ENCODE measurements at regions not wholly inside any gene's neighbourhood (a gene's known extent, or its start where the extent isn't known, plus 50 kb on each side); places are given as distances from the start of the nearest gene placed in this dataset.
A peak's percentile ranks its signal among the peaks of the same experiment; 100 is the strongest.

- H3K4me3 ChIP-seq (ENCODE audit: low read depth, low read length), result peak overlapping the region; percentile 17
- peak; percentile 87 for DNase-seq (ENCODE audit: low read depth)
- TF ChIP-seq MAX (IDR thresholded peaks at IDR 0.05; ENCODE audit: low read depth, low read length) (no peak), POLR2A (IDR thresholded peaks at IDR 0.05; ENCODE audit: extremely low read depth, insufficient read length) (no peak), MYC (IDR thresholded peaks at IDR 0.05; ENCODE audit: low read depth, low read length) (no peak), CTCF (IDR thresholded peaks at IDR 0.05; ENCODE audit: low read depth, low read length) (no peak)
These were observed 85.4 kb downstream of the IRF8 start for GRCh38 chr16:85984231-85984880.

GRCh38 chr16:85984947-85985451 lies 86.0 kb downstream of the IRF8 start:
- TF ChIP-seq MYC (IDR thresholded peaks at IDR 0.05; ENCODE audit: low read depth, low read length) (no peak), POLR2A (IDR thresholded peaks at IDR 0.05; ENCODE audit: extremely low read depth, insufficient read length) (no peak), CTCF (IDR thresholded peaks at IDR 0.05; ENCODE audit: low read depth, low read length) (no peak), MAX (IDR thresholded peaks at IDR 0.05; ENCODE audit: low read depth, low read length) (no peak)
- no peak overlapping the region for H3K4me3 ChIP-seq (ENCODE audit: low read depth, low read length)
- peak; percentile 58 for DNase-seq (ENCODE audit: low read depth)

GRCh38 chr16:85986931-85987749 lies 88.2 kb downstream of the IRF8 start:
- peak; percentile 82 for DNase-seq (ENCODE audit: low read depth)
- TF ChIP-seq MAX (IDR thresholded peaks at IDR 0.05; ENCODE audit: low read depth, low read length) (no peak), MYC (IDR thresholded peaks at IDR 0.05; ENCODE audit: low read depth, low read length) (peak; percentile 32; the same call in 1 of the 2 replicates), CTCF (IDR thresholded peaks at IDR 0.05; ENCODE audit: low read depth, low read length) (peak; percentile 6)
- H3K4me3 ChIP-seq (ENCODE audit: low read depth, low read length), result peak overlapping the region; percentile 46

- H3K4me3 ChIP-seq (ENCODE audit: low read depth, low read length), result no peak overlapping the region
- DNase-seq (ENCODE audit: low read depth), result no peak
- TF ChIP-seq CTCF (IDR thresholded peaks at IDR 0.05; ENCODE audit: low read depth, low read length), result peak; percentile 1
- no peak for TF ChIP-seq MYC (IDR thresholded peaks at IDR 0.05; ENCODE audit: low read depth, low read length)
These were observed 88.8 kb downstream of the IRF8 start for GRCh38 chr16:85987750-85988078.

GRCh38 chr16:85988306-85988705 lies 89.3 kb downstream of the IRF8 start:
- no peak for TF ChIP-seq MYC (IDR thresholded peaks at IDR 0.05; ENCODE audit: low read depth, low read length)
- no peak for TF ChIP-seq CTCF (IDR thresholded peaks at IDR 0.05; ENCODE audit: low read depth, low read length)
- TF ChIP-seq MAX (IDR thresholded peaks at IDR 0.05; ENCODE audit: low read depth, low read length), result no peak
- TF ChIP-seq POLR2A (IDR thresholded peaks at IDR 0.05; ENCODE audit: extremely low read depth, insufficient read length), result no peak
- no peak overlapping the region for H3K4me3 ChIP-seq (ENCODE audit: low read depth, low read length)
- DNase-seq (ENCODE audit: low read depth), result no peak
